HCT116 (cell line): ENCODE measurements at regions not wholly inside any gene's neighbourhood (a gene's known extent, or its start where the extent isn't known, plus 50 kb on each side); places are given as distances from the start of the nearest gene placed in this dataset.

Experiments used
- ATAC-seq: fragments of 200-7000 bp; cut with Tn5 transposase; 2 replicates; pipeline ENCODE4 v1.9.1; 2020; ENCODE audit warnings: mild to moderate bottlenecking, moderate library complexity
- BruUV-seq: library from RNA; stranded (reverse); fragments of 400-500 nt; replicated peaks from 2 replicates; lab custom pipeline; 2021; lab: Mats Ljungman, UMichigan
- CTCF ChIA-PET: fragments of 300-600 bp; sonication (Branson Sonifier 250); formaldehyde crosslinking; loops from one replicate; lab custom pipeline; 2021; ENCODE audit warnings: antibody characterized with exemption; lab: Charles Lee
- POLR2A ChIA-PET: fragments of 300-600, 350-600 bp; sonication (Branson Sonifier 250); formaldehyde crosslinking; loops from one replicate; lab custom pipeline; 2021; ENCODE audit warnings: antibody characterized with exemption; lab: Charles Lee
- RAD21 ChIA-PET, 2 experiments: fragments of 300-600 bp; sonication (Branson Sonifier 250); formaldehyde crosslinking; loops; one replicate each; lab custom pipeline; 2023; ENCODE audit warnings: low total read pairs in 2 of 2; ENCODE audit not compliant: uncharacterized antibody in 2 of 2, unreplicated experiment in 2 of 2, low non-redundant PET in 1 of 2; lab: Charles Lee
- DNase-seq: peaks from one replicate; pipeline ENCODE4 v3.0.0-alpha.2; 2010; ENCODE audit warnings: low read depth, low spot score
- H2AFZ ChIP-seq: fragments of 200-600 bp; shearing (Covaris generic), sonication (generic); 2 replicates; pipeline ENCODE4 v1.6.1; 2017; ENCODE audit warnings: low read depth, mixed run types, mixed read lengths, antibody characterized with exemption, low read length; ENCODE audit not compliant: poor library complexity, severe bottlenecking
- H3K27ac ChIP-seq: 2 replicates; pipeline ENCODE4 v1.5.1; 2012; ENCODE audit warnings: low read depth, low read length
- H3K27me3 ChIP-seq: fragments of 200-600 bp; sonication (generic); 2 replicates; pipeline ENCODE4 v1.6.1; 2016; ENCODE audit warnings: mixed run types, low read length, mixed read lengths; ENCODE audit not compliant: insufficient read depth
- H3K36me3 ChIP-seq, 2 experiments: fragments of 200-500 bp in 1 of 2; fragments of 200-600 bp in 1 of 2; sonication (Bioruptor generic) in 1 of 2; sonication (generic) in 1 of 2; 2 replicates each; pipeline versions ENCODE4 v1.5.1 to v1.6.1; 2014 to 2016; ENCODE audit warnings: low read length in 2 of 2, inconsistent platforms in 1 of 2, mixed read lengths in 1 of 2, mixed run types in 1 of 2; ENCODE audit not compliant: insufficient read depth in 2 of 2, control insufficient read depth in 1 of 2
- H3K4me1 ChIP-seq, 2 experiments: fragments of 200-600 bp in 1 of 2; sonication (generic) in 1 of 2; 2 replicates each; pipeline versions ENCODE4 v1.5.1 to v1.6.1; 2012 to 2017; ENCODE audit warnings: low read length in 2 of 2, inconsistent platforms in 1 of 2, mild to moderate bottlenecking in 1 of 2, mixed read lengths in 1 of 2, mixed run types in 1 of 2, moderate library complexity in 1 of 2; ENCODE audit not compliant: insufficient read depth in 2 of 2, control insufficient read depth in 1 of 2
- H3K4me2 ChIP-seq: fragments of 200-600 bp; sonication (generic); 2 replicates; pipeline ENCODE4 v1.6.1; 2017; ENCODE audit warnings: mixed run types, low read length, mixed read lengths
- H3K4me3 ChIP-seq, 2 experiments: fragments of 200-600 bp in 1 of 2; sonication (generic) in 1 of 2; replicated peaks in 1 of 2; 2 replicates each; pipeline ENCODE4 v1.5.1; 2011 to 2016; ENCODE audit warnings: low read length in 2 of 2, control low read depth in 1 of 2, low read depth in 1 of 2, mild to moderate bottlenecking in 1 of 2, mixed read lengths in 1 of 2, mixed run types in 1 of 2
- H3K79me2 ChIP-seq: fragments of 200-600 bp; sonication (generic); 2 replicates; pipeline ENCODE4 v1.6.1; 2017; ENCODE audit warnings: mild to moderate bottlenecking, mixed run types, low read length, moderate library complexity, mixed read lengths; ENCODE audit not compliant: insufficient read depth
- H3K9ac ChIP-seq: fragments of 200-600 bp; sonication (generic); 2 replicates; pipeline ENCODE4 v1.6.1; 2016; ENCODE audit warnings: low read length, mixed read lengths
- H3K9me2 ChIP-seq: fragments of 200-600 bp; sonication (generic), shearing (Covaris generic); 2 replicates; pipeline ENCODE4 v1.6.1; 2017; ENCODE audit warnings: mixed run types, mild to moderate bottlenecking, moderate library complexity; ENCODE audit not compliant: insufficient read depth
- H3K9me3 ChIP-seq, 2 experiments: fragments of 200-500 bp in 1 of 2; fragments of 200-600 bp in 1 of 2; sonication (Bioruptor generic) in 1 of 2; sonication (generic) in 1 of 2; 2 replicates each; pipeline ENCODE4 v1.6.1; 2014 to 2017; ENCODE audit warnings: low read length in 2 of 2, mixed read lengths in 2 of 2, inconsistent platforms in 1 of 2, low read depth in 1 of 2, mild to moderate bottlenecking in 1 of 2, mixed run types in 1 of 2, moderate library complexity in 1 of 2; ENCODE audit not compliant: control insufficient read depth in 1 of 2, insufficient read depth in 1 of 2
- H4K20me1 ChIP-seq: fragments of 200-600 bp; sonication (generic), shearing (Covaris generic); 2 replicates; pipeline ENCODE4 v1.6.1; 2017; ENCODE audit warnings: mixed run types, mild to moderate bottlenecking, moderate library complexity; ENCODE audit not compliant: insufficient read depth
- CBX3 ChIP-seq: IDR thresholded peaks from 2 replicates; pipeline ENCODE4 v1.6.1; 2012; ENCODE audit warnings: low read depth
- CTCF ChIP-seq, 3 experiments: fragments of 200-600 bp in 1 of 3; sonication (generic) in 1 of 3; IDR thresholded peaks in 2 of 3; conservative IDR thresholded peaks in 1 of 3; 2 replicates each; pipeline ENCODE4 v1.5.1; 2012 to 2017; ENCODE audit warnings: low read depth in 2 of 3, low read length in 2 of 3, antibody characterized with exemption in 1 of 3, borderline replicate concordance in 1 of 3, control low read depth in 1 of 3, mild to moderate bottlenecking in 1 of 3, mixed read lengths in 1 of 3, mixed run types in 1 of 3, moderate library complexity in 1 of 3; ENCODE audit not compliant: insufficient read depth in 1 of 3
- EGR1 ChIP-seq: IDR thresholded peaks from 2 replicates; pipeline ENCODE4 v1.6.1; 2012; ENCODE audit warnings: low read depth
- ELF1 ChIP-seq: IDR thresholded peaks from 2 replicates; pipeline ENCODE4 v1.6.1; 2012; ENCODE audit warnings: low read depth, borderline replicate concordance
- EZH2phosphoT487 ChIP-seq: fragments of 200-600 bp; IDR thresholded peaks from 2 replicates; pipeline ENCODE4 v1.6.1; 2018; ENCODE audit warnings: antibody characterized with exemption, borderline replicate concordance
- FOSL1 ChIP-seq: IDR thresholded peaks from 2 replicates; pipeline ENCODE4 v1.6.1; 2012; ENCODE audit warnings: low read depth
- JUND ChIP-seq: IDR thresholded peaks from 2 replicates; pipeline ENCODE4 v1.6.1; 2012
- POLR2AphosphoS5 ChIP-seq: IDR thresholded peaks from 2 replicates; pipeline ENCODE4 v1.6.1; 2011; ENCODE audit warnings: mild to moderate bottlenecking, low read depth, low read length, moderate library complexity
- RAD21 ChIP-seq: IDR thresholded peaks from 2 replicates; pipeline ENCODE4 v1.6.1; 2012; ENCODE audit warnings: low read depth, mild to moderate bottlenecking
- REST ChIP-seq: IDR thresholded peaks from 2 replicates; pipeline ENCODE4 v1.6.1; 2012; ENCODE audit warnings: low read depth
- SIN3A ChIP-seq: IDR thresholded peaks from 2 replicates; pipeline ENCODE4 v1.6.1; 2012; ENCODE audit warnings: low read depth
- TCF7L2 ChIP-seq: IDR thresholded peaks from 2 replicates; pipeline ENCODE4 v1.7.0; 2011; ENCODE audit warnings: borderline replicate concordance, inconsistent platforms; ENCODE audit not compliant: insufficient read depth, insufficient read length; ENCODE audit errors: extremely low read depth
- YY1 ChIP-seq: IDR thresholded peaks from 2 replicates; pipeline ENCODE4 v1.6.1; 2011; ENCODE audit warnings: low read length, low read depth, moderate library complexity, mild to moderate bottlenecking; ENCODE audit not compliant: insufficient replicate concordance; ENCODE audit errors: extremely low read depth
- ZBTB33 ChIP-seq: IDR thresholded peaks from 2 replicates; pipeline ENCODE4 v1.6.1; 2011; ENCODE audit warnings: mild to moderate bottlenecking, low read length, moderate library complexity; ENCODE audit not compliant: insufficient replicate concordance; ENCODE audit errors: extremely low read depth
- ZFX ChIP-seq: fragments of 450-650 bp; IDR thresholded peaks from 2 replicates; pipeline ENCODE4 v1.6.1; 2017
- intact Hi-C: fragments of 100-400 bp; cut with micrococcal nuclease; formaldehyde crosslinking; loops from 2 replicates; pipeline ENCODE4 v1.10.0; 2022

- H3K9me3 ChIP-seq, result no peaks in the 10 kb centered on the region
- DNase-seq (no peak), ATAC-seq (no peak)
- intact Hi-C loops, result no loop called here
- BruUV-seq, result no TSS peak
- RAD21 ChIA-PET, result no interaction called here
- H3K4me1 ChIP-seq, result no peaks in the 10 kb centered on the region
- CTCF ChIA-PET, result no interaction called here
- H3K4me2 ChIP-seq, result no peak overlapping the region
- H3K9me2 ChIP-seq, result no peaks in the 10 kb centered on the region
- no peaks in the 10 kb centered on the region for H3K79me2 ChIP-seq
- H4K20me1 ChIP-seq, result no peaks in the 10 kb centered on the region
- H3K27me3 ChIP-seq, result peaks cover 30% of the 10 kb centered on the region
- no peak for TF ChIP-seq RAD21
- TF ChIP-seq FOSL1, result no peak
- TF ChIP-seq POLR2AphosphoS5, result no peak
- TF ChIP-seq EZH2phosphoT487, result no peak
- no peak for TF ChIP-seq TCF7L2
- TF ChIP-seq SIN3A, result no peak
- no peak for TF ChIP-seq REST
- no peak for TF ChIP-seq ZBTB33
- no peak for TF ChIP-seq ZFX
- no peak for TF ChIP-seq YY1
- TF ChIP-seq CBX3, result no peak
- no peak for TF ChIP-seq ELF1
- TF ChIP-seq JUND, result no peak
- no peak for TF ChIP-seq EGR1
- no peak for TF ChIP-seq CTCF (IDR thresholded peaks at IDR 0.05 in 2 of 3, conservative IDR thresholded peaks at IDR 0.05 in 1 of 3; ENCODE audit: borderline replicate concordance in 1 of 3, insufficient read depth in 1 of 3, low read depth in 2 of 3, low read length in 2 of 3)
- no peak overlapping the region for H2AFZ ChIP-seq
- H3K4me3 ChIP-seq, result no peak overlapping the region
- H3K9ac ChIP-seq, result no peak overlapping the region
- POLR2A ChIA-PET, result no interaction called here
- no peak overlapping the region for H3K27ac ChIP-seq
- no peaks in the 10 kb centered on the region for H3K36me3 ChIP-seq
These were observed 202.3 kb upstream of the RAB6C start for GRCh38 chr2:129777146-129777545.
